Fibroblast of upper back skin (primary cell): ENCODE measurements at regions not wholly inside any gene's neighbourhood (a gene's known extent, or its start where the extent isn't known, plus 50 kb on each side); places are given as distances from the start of the nearest gene placed in this dataset.
"Not testable (repeated sequence)": the region's sequence is repeated elsewhere in the genome, so short reads cannot be mapped to it uniquely, and the experiment has no call there.

ENCODE experiments used
- DNase-seq: peaks from one replicate; pipeline ENCODE4 v3.0.0-alpha.2; 2013

DNA sequence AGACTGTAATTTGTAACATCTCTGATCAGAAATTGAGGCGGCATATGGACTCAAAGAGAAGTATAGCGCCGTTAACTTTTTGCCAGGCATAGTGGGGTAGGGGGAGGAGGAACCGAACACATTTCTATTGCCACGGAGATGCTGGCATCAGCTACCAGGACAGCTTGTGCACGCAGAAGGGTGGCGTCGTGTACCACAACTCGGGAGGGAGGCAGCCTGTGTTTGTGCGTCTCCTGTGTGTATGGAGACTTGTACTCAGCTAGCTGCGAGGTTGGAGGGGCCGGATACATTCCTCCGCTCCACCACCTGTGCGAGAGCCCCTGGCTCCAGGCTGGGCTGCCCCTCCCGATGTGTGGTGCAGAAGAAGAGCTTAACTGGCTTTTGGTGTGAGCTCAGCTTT lies 634.8 kb downstream of the TYW1 start:
- DNase-seq = no peak

DNA sequence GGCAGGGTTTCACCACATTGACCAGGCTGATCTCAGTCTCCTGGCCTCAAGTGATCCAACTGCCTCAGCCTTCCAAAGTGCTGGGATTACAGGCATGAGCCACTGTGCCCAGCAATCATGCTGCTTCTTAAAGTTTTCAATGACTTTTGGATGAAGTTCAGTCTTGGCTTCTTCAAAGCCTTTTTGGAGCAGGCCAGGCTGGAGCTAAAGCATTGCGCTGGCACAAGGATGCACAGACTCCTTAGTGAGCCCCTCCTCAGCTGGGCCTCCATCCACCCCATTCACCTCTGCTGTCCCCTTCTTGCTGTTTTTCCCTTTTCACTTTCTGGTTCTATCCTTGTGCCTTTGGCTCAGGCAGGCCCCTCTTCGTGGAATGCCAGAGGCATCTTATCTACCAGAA lies 638.6 kb downstream of the TYW1 start:
- no peak for DNase-seq

DNA sequence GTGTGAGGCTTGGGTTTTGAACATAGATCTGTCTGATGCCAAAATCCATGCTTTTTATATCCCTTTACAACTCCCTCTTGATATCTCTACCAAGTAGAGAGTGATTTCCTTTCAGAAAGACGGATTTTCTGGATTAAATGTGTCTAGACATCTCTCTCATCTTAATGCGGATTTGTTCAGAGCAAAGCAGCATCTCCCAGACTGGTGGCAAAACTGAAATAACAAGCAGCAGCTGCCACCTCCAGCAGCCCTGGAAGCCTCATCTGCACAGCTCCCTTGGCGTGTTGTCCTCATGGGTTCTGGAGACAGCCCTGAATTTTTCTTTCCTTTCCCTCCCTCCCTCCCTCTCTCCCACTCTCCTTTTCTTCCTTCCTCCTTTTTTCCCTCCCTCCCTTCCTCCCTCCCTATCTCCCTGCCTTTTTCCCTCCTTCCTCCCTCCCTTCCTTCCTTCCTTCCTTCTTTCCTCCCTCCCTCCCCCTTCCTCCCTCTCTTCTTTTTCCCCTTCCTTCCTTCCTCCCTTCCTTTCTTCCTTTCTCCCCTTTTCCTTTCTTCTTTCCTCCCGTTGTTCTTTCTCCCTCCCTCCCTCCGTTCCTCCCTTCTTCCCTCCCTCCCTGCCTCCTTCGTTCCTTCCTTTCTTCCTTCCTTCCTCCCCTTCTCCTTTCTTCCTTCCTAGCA lies 639.9 kb downstream of the TYW1 start:
- no peak for DNase-seq

DNA sequence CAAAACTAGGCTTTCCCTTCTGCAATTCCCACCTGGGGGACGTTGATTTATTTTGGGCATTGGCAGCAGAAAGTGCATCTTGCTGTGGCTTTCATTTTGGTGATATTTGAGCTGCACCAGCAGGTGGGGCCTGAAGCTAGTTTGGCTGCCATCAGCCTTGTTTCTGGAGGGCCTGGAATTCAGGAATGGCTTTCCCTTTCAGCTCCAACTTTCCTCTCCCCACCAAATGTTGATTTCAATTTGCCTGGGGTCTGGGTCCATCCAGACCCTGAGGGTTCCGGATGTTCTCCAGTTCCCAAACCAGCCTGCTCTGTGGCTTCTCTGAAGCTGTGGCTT lies 640.4 kb downstream of the TYW1 start:
- no peak for DNase-seq

DNA sequence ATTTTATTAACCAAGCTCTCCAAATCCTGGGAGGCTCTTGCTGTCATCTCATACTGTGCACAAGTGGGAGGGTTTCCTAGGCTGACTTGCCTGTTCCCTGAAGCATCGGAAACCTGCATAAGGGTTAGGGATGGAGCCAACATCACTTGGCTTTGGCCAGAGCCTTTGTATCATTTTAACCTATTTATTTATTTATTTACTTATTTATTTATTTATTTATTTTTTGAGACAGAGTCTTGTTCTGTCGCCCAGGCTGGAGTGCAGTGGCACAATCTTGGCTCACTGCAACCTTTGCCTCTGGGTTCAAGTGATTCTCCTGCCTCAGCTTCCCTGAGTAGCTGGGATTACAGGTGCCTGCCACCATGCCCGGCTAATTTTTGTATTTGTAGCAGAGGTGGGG lies 645.9 kb downstream of the TYW1 start:
- DNase-seq = not testable (repeated sequence)

DNA sequence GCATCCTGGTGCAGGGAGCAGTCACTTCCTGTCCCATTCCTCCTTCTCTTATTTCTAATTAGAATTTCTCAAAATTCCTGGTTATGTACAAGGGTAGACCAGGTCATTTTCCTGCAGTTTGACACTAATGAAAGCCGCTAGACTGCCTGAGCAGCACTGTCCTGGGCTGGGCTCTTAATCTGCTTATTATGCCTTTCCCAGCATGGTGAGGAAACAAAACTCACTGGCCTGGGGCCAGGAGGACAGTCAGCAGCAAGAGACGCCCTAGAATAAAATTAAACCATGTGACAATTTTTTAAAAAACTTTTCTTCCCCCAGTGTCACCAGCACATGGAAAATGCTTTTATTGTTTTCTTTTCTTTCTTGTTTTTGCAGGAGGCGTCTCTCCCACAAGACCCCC lies 647.5 kb downstream of the TYW1 start:
- DNase-seq = no peak

DNA sequence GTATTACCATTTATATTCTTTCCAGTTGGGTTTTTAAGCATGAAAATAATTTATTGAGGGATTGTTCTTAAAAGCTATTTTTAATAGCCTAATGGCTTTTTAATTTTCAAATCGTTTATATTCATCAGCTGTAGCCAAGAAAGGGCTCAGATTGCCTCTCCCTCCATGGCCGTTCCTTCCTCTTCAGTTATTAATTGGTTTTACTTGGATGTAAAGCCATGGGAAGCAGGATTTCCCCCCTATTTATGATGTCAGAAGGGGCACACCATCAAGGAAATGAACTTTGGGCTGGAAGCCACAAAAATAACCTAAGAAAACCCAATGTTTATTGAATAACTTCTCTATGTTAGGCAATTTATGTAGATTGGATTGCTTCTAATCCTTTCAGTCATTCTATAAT lies 656.3 kb downstream of the TYW1 start:
- DNase-seq = no peak

DNA sequence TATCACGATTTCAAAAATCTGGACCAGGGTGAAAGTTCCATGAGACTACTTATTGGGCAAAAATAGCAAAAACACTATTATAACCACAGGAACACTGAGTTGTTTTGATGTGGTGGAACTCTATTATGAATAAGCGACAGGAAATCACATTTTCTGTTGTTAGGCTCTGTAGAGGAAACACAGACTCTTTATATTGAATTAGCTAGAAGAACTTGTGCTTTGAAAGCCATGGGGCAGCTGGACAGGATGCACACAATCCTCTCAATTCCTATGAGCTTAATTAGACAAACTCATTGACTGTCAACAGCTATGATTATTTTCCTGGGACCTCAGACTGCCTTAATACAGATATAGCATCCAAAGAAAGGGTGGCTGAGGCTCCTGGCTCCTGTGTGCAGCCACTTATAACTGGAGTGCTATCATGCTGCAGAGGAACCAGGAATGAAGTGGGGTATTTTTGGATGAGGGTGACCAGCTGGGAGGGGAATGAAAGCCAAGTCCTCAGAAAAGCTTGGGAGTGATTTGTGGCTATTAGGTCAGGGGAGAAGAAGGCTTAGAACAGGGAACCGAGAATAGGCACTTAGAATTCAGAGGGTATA lies 657.3 kb downstream of the TYW1 start:
- no peak for DNase-seq

DNA sequence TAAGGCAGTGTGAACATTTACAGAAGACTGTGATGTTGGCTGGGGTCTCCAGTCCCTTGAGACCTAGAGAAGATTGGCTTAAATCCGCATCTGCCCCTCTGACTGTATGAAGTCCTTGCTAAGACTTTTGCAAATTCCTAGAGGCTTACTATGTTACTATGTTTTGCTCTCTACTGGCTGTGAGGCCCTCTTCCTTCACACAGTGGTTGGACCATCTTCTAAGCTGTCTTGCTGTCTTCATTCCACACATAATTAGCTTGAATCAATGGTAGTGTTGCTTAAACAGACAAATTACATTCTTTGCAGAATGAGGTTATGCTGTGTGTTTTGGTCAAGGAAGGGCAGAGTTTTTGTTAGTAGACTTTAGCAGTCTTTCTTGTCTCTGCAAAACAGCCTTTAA lies 658.0 kb downstream of the TYW1 start:
- DNase-seq = no peak

DNA sequence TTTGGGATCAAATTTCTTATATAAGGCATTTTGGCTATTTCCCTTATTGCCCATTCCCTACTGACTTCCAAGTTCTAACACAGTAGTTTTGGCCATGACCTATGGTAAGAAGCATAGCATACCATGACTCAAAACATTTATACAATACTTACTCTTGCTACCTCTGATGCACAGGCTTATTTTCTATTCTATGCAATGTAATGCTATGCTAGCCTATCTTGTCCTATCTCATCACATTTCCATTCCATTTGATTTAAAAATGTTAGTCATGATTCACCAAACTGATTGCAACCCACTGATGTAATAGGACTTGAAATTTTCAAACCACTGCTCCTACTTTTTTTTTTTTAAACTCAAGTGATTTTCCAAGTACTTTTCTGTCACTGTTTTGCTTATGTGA lies 658.5 kb downstream of the TYW1 start:
- DNase-seq = peak; percentile 16

DNA sequence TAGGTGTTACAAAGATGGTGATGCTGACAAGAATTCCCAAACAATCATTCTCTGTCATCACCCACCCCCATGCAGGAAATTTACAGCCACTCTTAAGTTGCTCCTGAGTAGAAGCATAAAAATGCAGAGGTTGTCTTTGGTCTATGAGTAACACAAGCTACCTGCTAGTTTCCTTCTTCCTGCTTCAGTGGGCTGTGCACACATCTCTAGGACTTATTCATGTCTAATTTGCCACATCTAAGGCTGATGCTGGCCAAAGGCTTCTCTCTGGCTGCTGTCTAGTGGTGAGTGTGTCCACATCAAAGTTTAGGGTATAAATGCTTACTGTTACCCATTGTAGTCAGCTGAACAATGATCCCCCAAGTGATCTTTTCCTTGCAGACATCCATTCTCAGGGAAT lies 662.5 kb downstream of the TYW1 start:
- no peak for DNase-seq

DNA sequence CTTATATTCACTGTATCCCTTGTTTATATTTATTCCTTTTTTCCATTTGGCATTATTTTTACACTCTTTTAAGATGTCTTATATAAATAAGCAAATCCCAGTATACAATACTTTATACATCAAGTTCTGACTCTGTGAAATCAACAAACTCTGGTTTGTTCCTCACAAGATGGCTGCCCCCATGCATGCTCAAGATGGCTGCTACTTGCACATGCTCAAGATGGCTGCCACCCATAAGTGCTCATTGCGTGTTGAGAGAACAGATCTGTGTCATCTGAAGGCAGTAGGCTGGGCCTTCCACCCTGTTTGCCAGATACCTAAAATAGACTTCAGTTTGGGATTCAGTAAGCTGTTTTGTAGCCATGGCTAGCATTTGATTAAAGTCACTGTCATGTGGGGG lies 666.2 kb downstream of the TYW1 start:
- no peak for DNase-seq

DNA sequence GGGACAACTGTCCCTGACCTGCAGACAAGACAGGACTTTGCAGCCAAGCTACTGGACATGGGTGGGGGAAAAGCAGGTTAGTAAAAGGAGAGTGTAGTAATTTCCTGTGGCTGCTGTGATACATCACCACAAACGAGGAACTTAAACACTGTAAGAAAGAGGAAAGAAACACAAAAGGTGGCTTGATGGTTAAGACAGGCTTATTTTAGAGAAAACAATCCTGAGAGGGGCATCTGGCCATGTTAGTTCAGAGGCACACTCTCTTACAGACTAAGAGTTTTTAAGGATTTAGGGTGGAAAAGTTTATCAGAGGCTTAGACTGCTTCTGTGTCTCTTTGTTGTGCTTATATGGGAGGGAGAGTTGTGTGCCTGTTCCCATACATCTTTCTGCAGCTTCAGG lies 667.0 kb downstream of the TYW1 start:
- no peak for DNase-seq

DNA sequence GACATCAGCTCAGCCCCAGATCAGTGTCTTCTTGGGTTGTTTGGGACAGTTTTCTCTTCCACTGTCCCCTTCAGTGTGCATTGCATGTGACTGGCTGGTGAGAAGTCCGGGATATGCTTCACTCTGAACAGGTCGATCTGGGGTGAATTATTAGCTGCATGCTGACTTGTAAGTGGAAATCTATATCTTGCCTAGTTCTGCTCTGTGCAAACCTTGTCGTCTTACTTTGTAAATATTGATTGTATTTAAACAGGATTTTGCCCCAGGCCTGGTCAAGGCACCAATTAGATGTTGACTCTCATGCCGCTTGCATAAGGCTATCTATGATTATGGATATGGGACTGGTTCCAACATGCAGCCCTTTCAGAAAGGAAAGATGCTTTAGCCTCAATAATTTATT lies 669.7 kb downstream of the TYW1 start:
- DNase-seq = not testable (repeated sequence)

DNA sequence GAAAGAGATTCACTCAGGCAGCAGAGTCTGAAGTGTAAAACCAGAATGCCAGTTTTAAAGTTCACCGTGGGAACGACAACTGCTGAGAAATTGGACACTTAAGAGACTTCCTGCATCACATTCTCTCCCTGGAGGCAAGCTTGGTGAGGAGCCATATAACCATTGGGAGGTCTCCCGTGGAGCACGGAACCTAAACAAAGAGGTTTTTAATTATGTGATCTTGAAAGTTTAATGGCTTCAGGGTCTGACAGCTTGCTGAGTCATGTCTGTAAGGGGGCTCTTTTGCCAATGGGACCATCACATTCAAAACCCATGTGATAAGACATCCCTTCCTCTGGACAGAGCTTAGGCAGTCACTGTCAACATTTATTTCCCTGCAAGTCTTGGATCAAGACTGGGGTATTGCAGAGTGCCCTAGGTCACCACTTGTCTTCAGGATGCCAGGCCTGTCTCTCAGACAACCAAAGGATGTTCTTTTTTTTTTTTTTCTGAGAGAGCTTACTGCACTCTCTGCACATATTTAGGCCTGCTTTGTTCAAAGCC lies 674.4 kb downstream of the TYW1 start:
- no peak for DNase-seq

DNA sequence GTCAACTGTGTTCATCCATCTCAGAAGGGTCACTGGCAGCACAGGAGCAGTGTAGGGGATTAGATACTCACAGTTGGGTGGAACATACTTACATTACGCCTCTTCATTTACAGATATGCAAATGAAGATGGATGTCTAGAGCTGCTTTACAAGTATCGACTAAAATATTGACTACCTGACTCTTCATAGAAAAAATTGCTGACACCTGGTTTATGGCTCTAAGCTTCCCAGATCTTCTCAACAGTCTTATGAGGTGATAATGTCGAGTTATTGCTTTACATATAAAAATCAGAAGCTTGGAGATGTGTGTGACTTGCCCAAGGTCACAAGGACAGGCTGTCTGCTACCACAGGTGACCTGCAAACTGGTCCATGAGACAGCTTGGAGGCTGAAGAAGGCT lies 677.2 kb downstream of the TYW1 start:
- no peak for DNase-seq

DNA sequence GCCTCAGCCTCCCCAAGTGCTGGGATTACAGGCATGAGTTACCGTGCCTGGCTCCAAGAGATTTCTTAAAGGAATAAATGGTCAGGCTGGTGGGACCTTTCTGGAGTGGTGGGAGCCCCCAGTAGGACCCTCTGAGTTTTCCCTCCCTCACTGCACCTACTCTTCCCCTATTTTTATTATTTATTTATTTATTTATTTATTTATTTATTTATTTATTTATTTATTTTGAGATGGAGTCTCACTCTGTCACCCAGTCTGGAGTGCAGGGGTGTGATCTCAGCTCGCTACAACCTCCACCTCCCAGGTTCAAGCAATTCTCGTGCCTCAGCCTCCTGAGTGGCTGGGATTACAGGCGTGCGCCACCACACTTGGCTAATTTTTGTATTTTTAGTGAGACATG lies 678.2 kb downstream of the TYW1 start:
- not testable (repeated sequence) for DNase-seq

DNA sequence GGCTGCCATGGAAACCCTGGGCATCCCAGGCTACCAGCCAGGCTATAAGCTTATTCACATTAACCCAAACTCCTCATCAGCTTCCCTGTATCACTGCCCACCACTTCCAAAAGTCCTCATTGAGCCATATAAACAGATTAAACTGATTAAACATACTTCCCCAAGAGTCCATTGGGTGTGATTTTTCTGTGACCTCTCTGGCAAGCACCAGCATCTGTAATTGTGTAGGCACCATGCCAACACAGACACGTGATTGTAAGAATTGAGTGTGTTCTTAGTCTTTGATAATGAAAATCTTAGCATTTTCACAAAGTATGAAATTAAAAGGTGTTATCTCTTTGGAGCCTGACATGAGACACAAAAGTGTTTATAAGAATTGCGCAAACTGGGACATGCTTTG lies 679.3 kb downstream of the TYW1 start:
- DNase-seq = no peak

DNA sequence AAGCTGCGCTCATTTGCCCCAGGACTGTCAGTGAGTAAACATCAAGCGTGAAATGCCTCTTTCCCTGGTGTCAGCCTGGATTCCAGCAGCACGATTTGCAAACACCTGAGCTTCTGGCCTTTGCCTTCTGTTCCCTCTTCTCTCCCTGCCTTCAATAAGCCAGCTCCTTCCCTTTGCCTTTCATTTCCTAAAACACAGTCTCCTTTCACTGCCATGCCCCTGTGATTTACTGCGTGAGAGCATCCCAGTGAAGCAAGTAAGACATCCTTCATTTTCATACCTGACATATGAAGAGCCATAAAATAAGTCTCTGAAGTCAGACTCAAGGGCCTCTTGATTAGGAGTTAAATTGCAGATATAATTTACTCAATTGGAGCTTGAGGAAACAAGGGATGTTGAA lies 681.8 kb downstream of the TYW1 start:
- DNase-seq = no peak

DNA sequence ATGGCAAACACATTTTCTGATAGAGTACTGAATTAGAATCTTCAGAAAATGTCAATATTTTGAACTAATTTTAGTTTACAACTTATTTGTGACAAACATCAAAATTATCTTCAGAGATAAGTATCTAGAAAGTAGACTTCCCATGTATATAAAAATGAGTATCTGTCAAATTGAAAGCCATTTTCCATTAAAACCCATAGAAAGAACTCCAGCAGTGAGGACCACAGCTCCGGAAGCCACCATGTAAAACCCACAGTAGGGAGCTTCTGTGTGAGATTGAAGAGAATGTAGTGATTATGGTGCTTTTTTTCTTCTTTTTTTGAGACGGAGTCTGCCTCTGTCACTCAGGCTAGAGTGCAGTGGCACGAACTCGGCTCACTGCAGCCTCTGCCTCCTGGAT lies 687.0 kb downstream of the TYW1 start:
- DNase-seq = no peak

DNA sequence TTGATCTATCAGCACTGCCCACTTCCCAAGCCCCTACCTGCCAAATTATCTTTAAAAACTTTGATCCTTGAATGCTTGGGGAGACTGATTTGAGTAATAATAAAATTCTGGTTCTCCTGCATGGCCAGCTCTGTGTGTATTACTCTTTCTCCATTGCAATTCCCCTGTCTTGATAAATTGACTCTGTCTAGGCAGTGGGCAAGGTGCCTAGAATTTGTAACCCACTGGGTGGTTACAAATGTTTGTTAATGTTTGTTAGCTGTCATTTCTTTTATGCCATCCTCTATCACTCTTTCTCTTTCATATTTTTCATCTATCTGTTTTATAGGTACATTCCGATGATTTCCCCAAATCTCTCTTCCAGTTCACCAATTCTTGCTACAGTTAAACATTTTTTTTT lies 694.1 kb downstream of the TYW1 start:
- no peak for DNase-seq

DNA sequence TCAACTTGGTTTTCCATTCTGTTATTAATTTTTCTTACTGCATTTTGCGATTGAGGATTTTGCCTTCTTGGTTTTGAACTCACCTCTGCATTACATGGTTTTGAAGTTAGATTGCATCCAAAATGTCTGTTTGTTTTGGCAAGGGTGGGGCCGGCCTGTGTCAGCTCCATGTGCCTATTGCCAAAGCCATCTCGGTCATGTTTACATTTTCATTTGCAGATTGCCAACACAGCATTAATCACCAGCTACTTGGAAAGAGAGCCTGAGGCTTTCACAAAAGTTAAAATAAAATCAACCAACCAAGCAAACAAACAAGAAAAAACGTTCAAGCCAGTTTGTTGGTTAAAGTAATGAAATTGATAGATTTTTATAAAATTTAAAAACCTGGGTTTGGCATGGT lies 695.8 kb downstream of the TYW1 start:
- DNase-seq = no peak

DNA sequence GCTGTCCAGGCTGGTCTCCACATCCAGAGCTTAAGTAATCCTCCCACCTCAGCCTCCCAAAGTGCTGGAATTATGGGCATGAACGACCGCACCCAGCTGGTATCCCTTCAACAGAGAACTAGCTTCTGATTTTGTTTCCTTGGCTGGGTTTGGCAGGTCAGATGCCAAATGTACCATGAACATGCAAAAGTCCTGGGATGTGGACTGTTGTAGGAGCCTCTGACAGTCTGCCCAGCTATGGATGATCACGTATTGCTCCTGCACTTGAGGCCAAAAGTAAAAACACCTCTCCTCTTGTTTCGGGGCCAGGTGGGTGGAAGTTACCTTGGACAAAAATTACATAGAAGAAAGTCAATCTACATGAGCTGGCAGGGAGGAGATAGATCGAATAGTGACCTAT lies 699.5 kb downstream of the TYW1 start:
- DNase-seq = no peak

DNA sequence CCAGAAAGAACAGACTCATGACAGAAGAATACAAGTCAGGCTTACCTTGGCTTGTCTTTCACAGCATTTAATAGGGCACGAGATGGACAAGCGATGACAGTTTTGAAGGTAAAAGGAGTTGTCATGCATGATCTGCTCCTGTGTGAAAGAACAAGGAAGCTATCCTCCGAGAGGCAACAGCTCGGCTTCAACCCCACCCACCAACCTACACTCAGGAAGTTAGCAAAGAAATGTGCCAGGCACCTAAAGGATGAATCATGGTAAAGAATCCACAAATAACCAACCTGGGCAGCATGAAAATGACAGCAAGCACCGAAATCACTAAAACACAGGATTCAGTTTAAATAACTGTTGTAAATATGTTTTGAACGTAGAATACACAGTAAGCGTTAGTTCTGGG lies 700.2 kb downstream of the TYW1 start:
- no peak for DNase-seq

DNA sequence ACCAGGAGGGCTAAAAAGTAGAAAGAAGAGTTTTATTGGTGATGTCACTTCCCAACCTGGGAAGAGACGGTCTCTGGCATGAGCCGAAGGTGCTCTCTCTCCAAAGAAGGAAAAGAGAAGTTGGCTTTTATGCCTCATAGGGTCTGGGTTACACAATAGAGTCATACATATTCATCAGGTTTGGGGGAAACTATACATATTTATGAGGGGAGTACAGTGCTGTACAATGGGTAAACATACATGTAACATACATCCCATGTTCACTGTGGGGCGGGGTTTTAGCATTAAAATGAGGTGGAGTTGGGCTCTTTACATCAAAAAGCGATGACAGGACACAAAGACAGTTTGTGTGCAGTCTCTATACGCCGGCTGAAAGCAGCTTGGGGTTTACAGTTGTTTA lies 701.7 kb downstream of the TYW1 start:
- no peak for DNase-seq
